C4-2B (cell line): ENCODE measurements at regions not wholly inside any gene's neighbourhood (a gene's known extent, or its start where the extent isn't known, plus 50 kb on each side); places are given as distances from the start of the nearest gene placed in this dataset.

Experiments used
- ZFX ChIP-seq: fragments of 450-650 bp; IDR thresholded peaks from 2 replicates; pipeline ENCODE4 v1.6.1; 2017
- TF ChIP-seq, protein P1 (sequence below): fragments of 450-650 bp; conservative IDR thresholded peaks from 2 replicates; pipeline ENCODE4 v1.5.1; 2017; ENCODE audit warnings: mild to moderate bottlenecking

DNA sequence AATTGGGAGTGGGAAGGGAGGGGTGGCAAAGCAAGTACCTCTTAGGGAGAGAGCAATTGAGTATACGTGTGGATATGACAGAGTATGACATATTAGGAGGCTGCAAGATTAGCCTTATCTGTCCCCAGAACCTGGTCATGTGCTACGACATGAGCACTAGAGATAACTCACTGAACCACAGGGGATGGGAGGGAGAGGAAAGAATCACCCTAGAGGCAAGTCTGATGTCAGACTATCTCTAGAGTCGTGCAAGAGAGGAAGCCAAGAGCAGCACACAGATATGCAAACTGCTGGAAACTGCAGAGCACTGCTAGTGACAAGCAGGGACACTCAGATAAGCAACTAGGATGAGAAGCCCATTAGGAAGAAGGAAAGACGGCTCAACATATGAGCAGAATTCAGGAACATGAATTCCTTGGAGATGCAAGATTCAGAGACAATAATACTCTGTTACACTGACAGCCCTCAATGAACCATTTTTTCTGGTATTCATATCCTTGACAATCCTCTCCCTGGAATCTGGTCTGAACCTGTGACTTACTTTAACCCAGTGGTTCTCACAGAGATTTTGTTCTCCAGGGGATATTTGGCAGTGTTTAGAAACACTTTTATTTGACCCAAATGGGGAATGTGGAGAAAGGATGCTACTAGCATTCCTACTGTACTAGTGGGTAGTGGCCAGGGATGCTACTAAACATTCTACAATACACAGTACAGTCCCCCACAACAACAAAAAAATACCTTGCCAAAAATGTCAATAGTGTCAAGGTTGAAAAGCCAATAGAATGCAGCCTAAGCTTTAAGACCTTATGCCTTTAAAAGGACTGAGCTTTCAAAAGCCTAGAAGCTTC is 84.0 kb upstream of the BMP2K start:
- TF ChIP-seq, protein P1, sequence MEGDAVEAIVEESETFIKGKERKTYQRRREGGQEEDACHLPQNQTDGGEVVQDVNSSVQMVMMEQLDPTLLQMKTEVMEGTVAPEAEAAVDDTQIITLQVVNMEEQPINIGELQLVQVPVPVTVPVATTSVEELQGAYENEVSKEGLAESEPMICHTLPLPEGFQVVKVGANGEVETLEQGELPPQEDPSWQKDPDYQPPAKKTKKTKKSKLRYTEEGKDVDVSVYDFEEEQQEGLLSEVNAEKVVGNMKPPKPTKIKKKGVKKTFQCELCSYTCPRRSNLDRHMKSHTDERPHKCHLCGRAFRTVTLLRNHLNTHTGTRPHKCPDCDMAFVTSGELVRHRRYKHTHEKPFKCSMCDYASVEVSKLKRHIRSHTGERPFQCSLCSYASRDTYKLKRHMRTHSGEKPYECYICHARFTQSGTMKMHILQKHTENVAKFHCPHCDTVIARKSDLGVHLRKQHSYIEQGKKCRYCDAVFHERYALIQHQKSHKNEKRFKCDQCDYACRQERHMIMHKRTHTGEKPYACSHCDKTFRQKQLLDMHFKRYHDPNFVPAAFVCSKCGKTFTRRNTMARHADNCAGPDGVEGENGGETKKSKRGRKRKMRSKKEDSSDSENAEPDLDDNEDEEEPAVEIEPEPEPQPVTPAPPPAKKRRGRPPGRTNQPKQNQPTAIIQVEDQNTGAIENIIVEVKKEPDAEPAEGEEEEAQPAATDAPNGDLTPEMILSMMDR: no peak
- TF ChIP-seq ZFX: no peak
